ENCODE measurements at regions not wholly inside any gene's neighbourhood (a gene's known extent, or its start where the extent isn't known, plus 50 kb on each side); places are given as distances from the start of the nearest gene placed in this dataset.

DNA sequence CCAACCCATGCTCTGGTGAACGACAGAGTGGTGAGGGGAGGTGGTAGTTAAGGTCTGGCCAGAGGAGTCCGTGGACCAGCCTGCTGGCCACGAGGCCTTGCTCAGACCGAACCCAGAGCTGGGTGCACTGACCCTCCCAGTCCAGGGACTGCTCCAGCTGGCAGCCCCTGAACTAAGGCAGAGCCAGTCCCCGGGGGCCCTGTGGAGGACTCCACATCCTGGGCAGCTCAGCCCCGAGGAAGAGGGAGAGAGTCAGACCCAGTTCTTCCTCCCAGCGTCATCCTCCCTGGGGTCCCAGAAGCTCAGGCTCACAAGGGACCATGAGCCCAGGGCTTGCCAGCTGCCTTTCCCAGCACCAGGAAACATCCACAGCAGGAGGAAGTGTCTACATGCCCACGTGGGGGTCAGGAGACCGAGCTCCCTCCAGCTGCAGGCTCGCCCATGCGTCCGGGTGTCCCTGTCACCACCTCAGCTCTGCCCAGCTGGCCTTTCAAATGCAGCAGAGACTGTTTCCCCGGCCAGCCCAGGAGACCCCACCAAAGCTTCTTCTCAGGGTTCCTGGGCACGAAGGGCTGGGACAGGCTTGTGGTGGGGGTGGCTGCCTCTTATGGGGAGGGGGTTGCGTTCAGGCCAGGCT, 194.4 kb downstream of the KIF26A start:
- DNase-seq: no peak
- H3K27me3 Mint-ChIP-seq (ENCODE audit: insufficient read depth, unreplicated experiment): peaks cover 9% of the 10 kb centered on the region

DNA sequence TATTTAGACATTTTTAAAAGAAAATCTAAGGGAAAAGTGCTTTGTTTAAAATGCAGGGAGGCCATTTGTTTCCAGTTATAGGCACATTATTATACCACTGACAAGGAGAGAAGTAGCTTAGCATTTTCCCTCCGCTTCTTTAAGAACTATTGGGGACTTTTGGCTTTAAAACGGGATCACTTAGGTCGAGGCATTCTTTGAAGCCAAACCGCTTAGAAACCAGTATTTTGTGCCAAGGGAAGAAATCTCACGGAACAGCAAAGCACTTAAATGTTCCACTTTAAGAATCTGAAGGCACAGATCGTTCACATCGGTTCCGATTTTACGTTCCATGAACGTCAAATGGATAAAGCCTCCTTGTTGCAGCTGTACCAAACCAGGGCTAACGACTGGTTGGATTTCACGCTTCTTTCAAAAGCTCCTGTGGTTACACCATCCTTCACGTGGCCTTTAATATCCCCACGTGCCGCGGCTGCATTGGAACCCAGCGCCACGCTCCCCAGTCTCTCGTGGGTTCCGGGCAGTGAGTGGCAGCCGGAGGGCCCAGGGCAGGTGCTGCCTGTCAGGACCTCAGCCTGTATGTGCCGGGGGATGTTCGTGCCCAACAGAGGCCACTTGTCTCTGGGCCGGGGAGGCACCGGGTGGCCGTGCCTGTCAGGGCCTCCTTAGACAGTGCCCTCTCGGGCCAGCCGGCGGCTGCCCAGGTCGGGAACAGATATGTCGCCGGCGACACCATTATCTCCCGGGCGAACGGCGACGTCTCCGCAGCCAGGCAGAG, 195.4 kb downstream of the KIF26A start:
- Histone ChIP-seq H3K4me3 (ENCODE audit: low read depth, low read length) (no peak overlapping the region), H3K36me3 (ENCODE audit: control insufficient read depth, insufficient read depth, low read length) (no peaks in the 10 kb centered on the region), H3K9me3 (no peaks in the 10 kb centered on the region), H3K4me1 (no peaks in the 10 kb centered on the region), H3K27me3 (replicated peaks; ENCODE audit: control insufficient read depth, insufficient read depth, low read length) (no peaks in the 10 kb centered on the region; the same call in 1 of the 2 replicates)
- POLR2A ChIA-PET: no interaction called here
- Mint-ChIP-seq H3K4me3 (ENCODE audit: unreplicated experiment) (no peak overlapping the region), H3K36me3 (ENCODE audit: insufficient read depth, unreplicated experiment) (no peaks in the 10 kb centered on the region), H3K27ac (ENCODE audit: unreplicated experiment) (no peak overlapping the region), H3K4me1 (ENCODE audit: low read depth, unreplicated experiment) (no peaks in the 10 kb centered on the region), H3K9me3 (ENCODE audit: unreplicated experiment) (peaks cover 19% of the 10 kb centered on the region), H3K27me3 (ENCODE audit: insufficient read depth, unreplicated experiment) (peaks cover 13% of the 10 kb centered on the region)
- no TSS peak for BruUV-seq (replicated peaks)
- CTCF ChIA-PET: no interaction called here
- intact Hi-C loops (cut with micrococcal nuclease; ENCODE audit: unreplicated experiment): no loop called here
- TF ChIP-seq, protein P1, sequence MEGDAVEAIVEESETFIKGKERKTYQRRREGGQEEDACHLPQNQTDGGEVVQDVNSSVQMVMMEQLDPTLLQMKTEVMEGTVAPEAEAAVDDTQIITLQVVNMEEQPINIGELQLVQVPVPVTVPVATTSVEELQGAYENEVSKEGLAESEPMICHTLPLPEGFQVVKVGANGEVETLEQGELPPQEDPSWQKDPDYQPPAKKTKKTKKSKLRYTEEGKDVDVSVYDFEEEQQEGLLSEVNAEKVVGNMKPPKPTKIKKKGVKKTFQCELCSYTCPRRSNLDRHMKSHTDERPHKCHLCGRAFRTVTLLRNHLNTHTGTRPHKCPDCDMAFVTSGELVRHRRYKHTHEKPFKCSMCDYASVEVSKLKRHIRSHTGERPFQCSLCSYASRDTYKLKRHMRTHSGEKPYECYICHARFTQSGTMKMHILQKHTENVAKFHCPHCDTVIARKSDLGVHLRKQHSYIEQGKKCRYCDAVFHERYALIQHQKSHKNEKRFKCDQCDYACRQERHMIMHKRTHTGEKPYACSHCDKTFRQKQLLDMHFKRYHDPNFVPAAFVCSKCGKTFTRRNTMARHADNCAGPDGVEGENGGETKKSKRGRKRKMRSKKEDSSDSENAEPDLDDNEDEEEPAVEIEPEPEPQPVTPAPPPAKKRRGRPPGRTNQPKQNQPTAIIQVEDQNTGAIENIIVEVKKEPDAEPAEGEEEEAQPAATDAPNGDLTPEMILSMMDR (IDR thresholded peaks at IDR 0.05; ENCODE audit: insufficient read depth in 1 of 2, low read depth in 1 of 2, low read length in 1 of 2, severe bottlenecking in 1 of 2, unreplicated experiment in 1 of 2): no peak
- DNase-seq: no peak

More for the DNA sequence above, 194.4 kb downstream of the KIF26A start:
- H3K4me3 Mint-ChIP-seq (ENCODE audit: unreplicated experiment): no peak overlapping the region
- no peaks in the 10 kb centered on the region for H3K36me3 ChIP-seq (ENCODE audit: control insufficient read depth, insufficient read depth, low read length)
- H3K4me3 ChIP-seq (ENCODE audit: low read depth, low read length): no peak overlapping the region
- H3K36me3 Mint-ChIP-seq (ENCODE audit: insufficient read depth, unreplicated experiment): no peaks in the 10 kb centered on the region
- H3K4me1 ChIP-seq: no peaks in the 10 kb centered on the region
- no peaks in the 10 kb centered on the region for H3K4me1 Mint-ChIP-seq (ENCODE audit: low read depth, unreplicated experiment)
- TF ChIP-seq, protein P1 (IDR thresholded peaks at IDR 0.05; ENCODE audit: insufficient read depth in 1 of 2, low read depth in 1 of 2, low read length in 1 of 2, severe bottlenecking in 1 of 2, unreplicated experiment in 1 of 2): no peak
- intact Hi-C loops (cut with micrococcal nuclease; ENCODE audit: unreplicated experiment): no loop called here
- BruUV-seq (replicated peaks): no TSS peak
- no peaks in the 10 kb centered on the region; the same call in 1 of the 2 replicates for H3K27me3 ChIP-seq (replicated peaks; ENCODE audit: control insufficient read depth, insufficient read depth, low read length)
- H3K27ac Mint-ChIP-seq (ENCODE audit: unreplicated experiment): no peak overlapping the region
- H3K9me3 ChIP-seq: no peaks in the 10 kb centered on the region
- H3K9me3 Mint-ChIP-seq (ENCODE audit: unreplicated experiment): peaks cover 20% of the 10 kb centered on the region
- CTCF ChIA-PET: interaction anchor here (0.6 kb wide), 1 partner anchor 18 kb away, joined by 3 read pairs; no protein-coding TSS in a partner anchor
- POLR2A ChIA-PET: no interaction called here

DNA sequence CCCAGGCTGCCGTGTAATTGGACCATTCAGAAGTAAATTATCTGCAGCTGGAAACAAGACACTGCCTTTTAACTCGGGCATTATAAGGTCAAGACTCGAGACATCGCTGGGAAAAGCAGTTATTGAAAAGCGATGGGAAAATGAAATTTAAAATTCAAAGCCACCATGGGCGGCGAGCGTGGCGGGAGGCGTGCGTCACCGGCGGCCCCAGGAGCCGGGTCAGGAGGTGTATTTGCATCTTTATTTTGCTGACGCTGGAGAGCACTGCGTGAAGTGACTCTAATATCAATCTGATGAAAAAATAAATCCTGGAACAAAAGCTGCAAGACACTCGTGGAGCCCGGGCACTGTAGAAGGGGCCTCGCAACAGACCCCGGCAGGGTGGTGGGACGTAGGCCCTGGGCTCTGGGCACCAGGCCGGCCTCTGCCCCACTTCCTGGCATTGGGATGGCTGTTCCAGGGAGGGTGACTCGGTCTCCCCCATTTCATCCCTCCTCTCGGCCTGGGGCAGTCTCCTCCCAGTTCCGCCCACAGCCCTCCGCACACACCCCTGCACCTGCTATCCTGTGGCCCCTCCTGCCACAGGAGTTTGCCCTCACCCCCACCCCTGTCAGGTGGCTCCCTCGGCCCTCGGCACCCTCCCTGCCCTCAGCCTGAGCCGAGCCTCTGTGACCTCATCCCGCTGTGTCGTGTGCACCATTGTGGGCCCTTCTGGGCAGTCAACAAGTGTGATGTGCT, 196.2 kb downstream of the KIF26A start:
- peaks cover 13% of the 10 kb centered on the region for H3K27me3 Mint-ChIP-seq (ENCODE audit: insufficient read depth, unreplicated experiment)
- H3K27ac Mint-ChIP-seq (ENCODE audit: unreplicated experiment): no peak overlapping the region
- BruUV-seq (replicated peaks): no TSS peak
- Histone ChIP-seq H3K4me3 (ENCODE audit: low read depth, low read length) (no peak overlapping the region), H3K4me1 (no peaks in the 10 kb centered on the region), H3K9me3 (no peaks in the 10 kb centered on the region), H3K27me3 (replicated peaks; ENCODE audit: control insufficient read depth, insufficient read depth, low read length) (no peaks in the 10 kb centered on the region; the same call in 1 of the 2 replicates), H3K36me3 (ENCODE audit: control insufficient read depth, insufficient read depth, low read length) (no peaks in the 10 kb centered on the region)
- H3K36me3 Mint-ChIP-seq (ENCODE audit: insufficient read depth, unreplicated experiment): no peaks in the 10 kb centered on the region
- TF ChIP-seq, protein P1 (IDR thresholded peaks at IDR 0.05; ENCODE audit: insufficient read depth in 1 of 2, low read depth in 1 of 2, low read length in 1 of 2, severe bottlenecking in 1 of 2, unreplicated experiment in 1 of 2): no peak
- intact Hi-C loops (cut with micrococcal nuclease; ENCODE audit: unreplicated experiment): no loop called here
- H3K4me1 Mint-ChIP-seq (ENCODE audit: low read depth, unreplicated experiment): no peaks in the 10 kb centered on the region
- ChIA-PET POLR2A (no interaction called here), CTCF (no interaction called here)
- H3K9me3 Mint-ChIP-seq (ENCODE audit: unreplicated experiment): peaks cover 12% of the 10 kb centered on the region
- no peak for DNase-seq
- no peak overlapping the region for H3K4me3 Mint-ChIP-seq (ENCODE audit: unreplicated experiment)
